ENCODE measurements at regions not wholly inside any gene's neighbourhood (a gene's known extent, or its start where the extent isn't known, plus 50 kb on each side); places are given as distances from the start of the nearest gene placed in this dataset.

GRCh38 chr12:127964717-127965116 lies 302.3 kb upstream of the TMEM132C start:
- TF ChIP-seq MYC (IDR thresholded peaks at IDR 0.05; ENCODE audit: low read depth, low read length) (no peak), POLR2A (IDR thresholded peaks at IDR 0.05; ENCODE audit: low read depth, low read length) (no peak), CTCF (IDR thresholded peaks at IDR 0.05; ENCODE audit: extremely low read depth in 1 of 2, insufficient read depth in 1 of 2, low read depth in 1 of 2, low read length in 2 of 2) (no peak), JUN (IDR thresholded peaks at IDR 0.05; ENCODE audit: borderline replicate concordance, insufficient read depth, insufficient read length, low read depth) (no peak), POLR2AphosphoS5 (IDR thresholded peaks at IDR 0.05; ENCODE audit: insufficient read depth, low read depth, low read length) (no peak)
- TF ChIP-seq, protein P1, sequence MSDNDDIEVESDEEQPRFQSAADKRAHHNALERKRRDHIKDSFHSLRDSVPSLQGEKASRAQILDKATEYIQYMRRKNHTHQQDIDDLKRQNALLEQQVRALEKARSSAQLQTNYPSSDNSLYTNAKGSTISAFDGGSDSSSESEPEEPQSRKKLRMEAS (IDR thresholded peaks at IDR 0.05; ENCODE audit: insufficient read depth, insufficient read length): no peak

Data from endothelial cell of umbilical vein (primary cell).